ENCODE measurements at regions not wholly inside any gene's neighbourhood (a gene's known extent, or its start where the extent isn't known, plus 50 kb on each side); places are given as distances from the start of the nearest gene placed in this dataset.

GRCh38 chr10:128522551-128523308, 396.5 kb upstream of the MKI67 start:
- H3K36me3 ChIP-seq: no peaks in the 10 kb centered on the region
- TF ChIP-seq CTCF (IDR thresholded peaks at IDR 0.05): no peak
- intact Hi-C loops (cut with DNase I): no loop called here
- no peak overlapping the region for H3K27ac ChIP-seq
- peaks cover 8% of the 10 kb centered on the region for H3K27me3 ChIP-seq
- H3K4me3 ChIP-seq: no peak overlapping the region
- no peaks in the 10 kb centered on the region for H3K4me1 ChIP-seq
- ATAC-seq: no peak
- no peaks in the 10 kb centered on the region for H3K9me3 ChIP-seq
- no peak for DNase-seq

- no peaks in the 10 kb centered on the region for H3K9me3 ChIP-seq
- H3K4me3 ChIP-seq: no peak overlapping the region
- H3K36me3 ChIP-seq: no peaks in the 10 kb centered on the region
- intact Hi-C loops (cut with DNase I): no loop called here
- TF ChIP-seq CTCF (IDR thresholded peaks at IDR 0.05): no peak
- no peak overlapping the region for H3K27ac ChIP-seq
- H3K4me1 ChIP-seq: no peaks in the 10 kb centered on the region
- peaks cover 8% of the 10 kb centered on the region for H3K27me3 ChIP-seq
- no peak for ATAC-seq
- no peak for DNase-seq
Measured at GRCh38 chr10:128525444-128525843, 399.2 kb upstream of the MKI67 start.

GRCh38 chr10:128525936-128526335, 399.7 kb upstream of the MKI67 start:
- intact Hi-C loops (cut with DNase I): no loop called here
- no peaks in the 10 kb centered on the region for H3K36me3 ChIP-seq

GRCh38 chr10:128526791-128527375, 400.7 kb upstream of the MKI67 start:
- no peak for DNase-seq
- intact Hi-C loops (cut with DNase I): no loop called here
- H3K4me1 ChIP-seq: no peaks in the 10 kb centered on the region
- H3K4me3 ChIP-seq: no peak overlapping the region
- peak; percentile 28 for ATAC-seq
- no peaks in the 10 kb centered on the region for H3K9me3 ChIP-seq
- no peak for TF ChIP-seq CTCF (IDR thresholded peaks at IDR 0.05)
- peaks cover 8% of the 10 kb centered on the region for H3K27me3 ChIP-seq
- H3K27ac ChIP-seq: no peak overlapping the region
- H3K36me3 ChIP-seq: no peaks in the 10 kb centered on the region

More at GRCh38 chr10:128525936-128526335, 399.7 kb upstream of the MKI67 start:
- no peak overlapping the region for H3K4me3 ChIP-seq
- no peak for ATAC-seq
- no peak for DNase-seq
- peaks cover 8% of the 10 kb centered on the region for H3K27me3 ChIP-seq
- no peak for TF ChIP-seq CTCF (IDR thresholded peaks at IDR 0.05)
- no peaks in the 10 kb centered on the region for H3K4me1 ChIP-seq
- H3K9me3 ChIP-seq: no peaks in the 10 kb centered on the region
- H3K27ac ChIP-seq: no peak overlapping the region

- no peak overlapping the region for H3K27ac ChIP-seq
- ATAC-seq: no peak
- no peak for TF ChIP-seq CTCF (IDR thresholded peaks at IDR 0.05)
Measured at GRCh38 chr10:128527711-128528110, 401.5 kb upstream of the MKI67 start.

More at GRCh38 chr10:128527711-128528110, 401.5 kb upstream of the MKI67 start:
- no peak for DNase-seq
- Histone ChIP-seq H3K4me1 (no peaks in the 10 kb centered on the region), H3K9me3 (no peaks in the 10 kb centered on the region), H3K36me3 (no peaks in the 10 kb centered on the region), H3K27me3 (peaks cover 13% of the 10 kb centered on the region), H3K4me3 (no peak overlapping the region)
- intact Hi-C loops (cut with DNase I): no loop called here
